Sigmoid colon (tissue), 6 donors: ENCODE measurements at regions not wholly inside any gene's neighbourhood (a gene's known extent, or its start where the extent isn't known, plus 50 kb on each side); places are given as distances from the start of the nearest gene placed in this dataset.

Source experiments
- DNase-seq: peaks from one replicate; pipeline ENCODE4 v3.0.0-alpha.2; 2019
- H3K27ac ChIP-seq, 4 donors: fragments of 200-600 bp; sonication (generic); one replicate each; pipeline ENCODE4 v1.5.1; 2016 to 2019; ENCODE audit warnings: mild to moderate bottlenecking in 1 of 4
- H3K27me3 ChIP-seq, 3 donors: fragments of 200-600 bp; sonication (generic); one replicate each; pipeline ENCODE4 v1.5.1; 2019; ENCODE audit warnings: mild to moderate bottlenecking in 1 of 3
- H3K36me3 ChIP-seq, 4 donors: fragments of 200-600 bp; sonication (generic); one replicate each; pipeline ENCODE4 v1.5.1; 2016 to 2019
- H3K4me1 ChIP-seq, 4 donors: fragments of 200-600 bp; sonication (generic); one replicate each; pipeline ENCODE4 v1.5.1; 2017 to 2019
- H3K4me3 ChIP-seq, 4 donors: fragments of 200-600 bp; sonication (generic); one replicate each; pipeline ENCODE4 v1.5.1; 2017 to 2019; ENCODE audit warnings: mild to moderate bottlenecking in 2 of 4, moderate library complexity in 1 of 4
- H3K9me3 ChIP-seq, 4 donors: fragments of 200-600 bp in 3 of 4; sonication (generic) in 3 of 4; one replicate each; pipeline versions ENCODE4 v1.5.1 to v1.6.1; 2013 to 2019
- CTCF ChIP-seq, 4 experiments: fragments of 450-650 bp in 3 of 4; fragments of 200-600 bp in 1 of 4; IDR thresholded peaks; one replicate each; pipeline ENCODE4 v1.5.1; 2016 to 2019; ENCODE audit warnings: antibody characterized with exemption in 4 of 4, mild to moderate bottlenecking in 3 of 4, moderate library complexity in 2 of 4
- EP300 ChIP-seq, 4 donors: sonication (generic); formaldehyde crosslinking; IDR thresholded peaks; one replicate each; pipeline ENCODE4 v1.6.1; 2017; ENCODE audit warnings: antibody characterized with exemption in 4 of 4
- POLR2A ChIP-seq, 2 donors: fragments of 450-650 bp; IDR thresholded peaks; one replicate each; pipeline ENCODE4 v1.6.1; 2016; ENCODE audit warnings: antibody characterized with exemption in 2 of 2, mild to moderate bottlenecking in 2 of 2, moderate library complexity in 2 of 2
- POLR2AphosphoS5 ChIP-seq, 4 donors: sonication (generic); formaldehyde crosslinking; IDR thresholded peaks; one replicate each; pipeline ENCODE4 v1.6.1; 2017; ENCODE audit warnings: antibody characterized with exemption in 4 of 4
- WGBS, 2 donors: extraction: QIAGEN DNeasy Blood & Tissue Kit; methylation state at CpG; one replicate each; pipeline ENCODE4 v1.1.7; 2013; 5-methylcytosine and 5-hydroxymethylcytosine counted together
- intact Hi-C: fragments of 100-400 bp; cut with DNase I; formaldehyde crosslinking; loops from one replicate; pipeline ENCODE4 v1.15.1; 2023
- donor health status: healthy with polysubstance abuse.
- donor health status: healthy.

GRCh38 chr18:51912381-51912780, 427.6 kb upstream of the DCC start:
- Histone ChIP-seq H3K27ac (no peak overlapping the region), H3K4me3 (no peak overlapping the region), H3K36me3 (no peaks in the 10 kb centered on the region), H3K27me3 (no peaks in the 10 kb centered on the region), H3K9me3 (no peaks in the 10 kb centered on the region), H3K4me1 (no peaks in the 10 kb centered on the region)
- TF ChIP-seq POLR2A (IDR thresholded peaks at IDR 0.05) (no peak), POLR2AphosphoS5 (IDR thresholded peaks at IDR 0.05) (no peak), CTCF (IDR thresholded peaks at IDR 0.05) (no peak), EP300 (IDR thresholded peaks at IDR 0.05) (no peak)
- intact Hi-C loops: no loop called here
- no peak for DNase-seq

GRCh38 chr18:51915176-51915575, 424.8 kb upstream of the DCC start:
- H3K9me3 ChIP-seq: no peaks in the 10 kb centered on the region
- H3K36me3 ChIP-seq: no peaks in the 10 kb centered on the region
- H3K4me3 ChIP-seq: no peak overlapping the region
- TF ChIP-seq POLR2A (IDR thresholded peaks at IDR 0.05) (no peak), POLR2AphosphoS5 (IDR thresholded peaks at IDR 0.05) (no peak), CTCF (IDR thresholded peaks at IDR 0.05) (no peak), EP300 (IDR thresholded peaks at IDR 0.05) (no peak)
- 55 to 67% methylated on average over 7 of the region's 7 CpGs for WGBS, 2 donors
- no peaks in the 10 kb centered on the region for H3K4me1 ChIP-seq
- H3K27ac ChIP-seq: no peak overlapping the region
- intact Hi-C loops: no loop called here
- no peak for DNase-seq
- no peaks in the 10 kb centered on the region for H3K27me3 ChIP-seq

- Histone ChIP-seq H3K4me1 (no peaks in the 10 kb centered on the region), H3K27me3 (no peaks in the 10 kb centered on the region), H3K9me3 (peaks cover 0 to 11% (median 3%) of the 10 kb centered on the region in 4 donors), H3K36me3 (no peaks in the 10 kb centered on the region), H3K27ac (no peak overlapping the region), H3K4me3 (no peak overlapping the region)
- intact Hi-C loops: no loop called here
- 87 to 91% methylated on average over 3 of the region's 3 CpGs for WGBS, 2 donors
- TF ChIP-seq POLR2A (IDR thresholded peaks at IDR 0.05) (no peak), EP300 (IDR thresholded peaks at IDR 0.05) (no peak), POLR2AphosphoS5 (IDR thresholded peaks at IDR 0.05) (no peak), CTCF (IDR thresholded peaks at IDR 0.05) (no peak)
- DNase-seq: no peak
Measured at GRCh38 chr18:51921862-51922261, 418.1 kb upstream of the DCC start.

GRCh38 chr18:51933903-51934302, 406.1 kb upstream of the DCC start:
- H3K27me3 ChIP-seq: no peaks in the 10 kb centered on the region
- H3K27ac ChIP-seq: no peak overlapping the region
- H3K9me3 ChIP-seq: peaks cover 0 to 6% (median 0%) of the 10 kb centered on the region in 4 donors
- DNase-seq: no peak
- intact Hi-C loops: no loop called here
- WGBS, 2 donors: 88 to 94% methylated on average over 1 of the region's 1 CpG
- H3K4me1 ChIP-seq: no peaks in the 10 kb centered on the region
- no peak overlapping the region for H3K4me3 ChIP-seq
- TF ChIP-seq CTCF (IDR thresholded peaks at IDR 0.05) (no peak), POLR2A (IDR thresholded peaks at IDR 0.05) (no peak), EP300 (IDR thresholded peaks at IDR 0.05) (no peak), POLR2AphosphoS5 (IDR thresholded peaks at IDR 0.05) (no peak)
- no peaks in the 10 kb centered on the region for H3K36me3 ChIP-seq

- no peak overlapping the region for H3K4me3 ChIP-seq
- 86% methylated on average over 2 of the region's 2 CpGs for WGBS, 2 donors
- no peak for TF ChIP-seq EP300 (IDR thresholded peaks at IDR 0.05)
- TF ChIP-seq POLR2A (IDR thresholded peaks at IDR 0.05): no peak
- no peak for TF ChIP-seq POLR2AphosphoS5 (IDR thresholded peaks at IDR 0.05)
- TF ChIP-seq CTCF (IDR thresholded peaks at IDR 0.05): no peak
Measured at GRCh38 chr18:51936115-51936514, 403.9 kb upstream of the DCC start.

More at GRCh38 chr18:51936115-51936514, 403.9 kb upstream of the DCC start:
- H3K9me3 ChIP-seq: peaks cover 0 to 4% (median 0%) of the 10 kb centered on the region in 4 donors
- no peak overlapping the region for H3K27ac ChIP-seq
- intact Hi-C loops: no loop called here
- DNase-seq: no peak
- H3K4me1 ChIP-seq: no peaks in the 10 kb centered on the region
- H3K27me3 ChIP-seq: no peaks in the 10 kb centered on the region
- no peaks in the 10 kb centered on the region for H3K36me3 ChIP-seq
